Panc1 (cell line): ENCODE measurements at regions not wholly inside any gene's neighbourhood (a gene's known extent, or its start where the extent isn't known, plus 50 kb on each side); places are given as distances from the start of the nearest gene placed in this dataset.

ENCODE experiments used
- CTCF ChIP-seq: fragments of 450-650 bp; IDR thresholded peaks from 2 replicates; pipeline ENCODE4 v1.5.1; 2017; ENCODE audit warnings: mild to moderate bottlenecking
- POLR2AphosphoS5 ChIP-seq: IDR thresholded peaks from 2 replicates; pipeline ENCODE4 v1.6.1; 2012; ENCODE audit warnings: mild to moderate bottlenecking, low read depth, low read length, moderate library complexity

- TF ChIP-seq POLR2AphosphoS5 (no peak), CTCF (no peak)
Observed at GRCh38 chr2:128651000-128651399, 332.3 kb upstream of the HS6ST1 start.
